ENCODE measurements at regions not wholly inside any gene's neighbourhood (a gene's known extent, or its start where the extent isn't known, plus 50 kb on each side); places are given as distances from the start of the nearest gene placed in this dataset.

DNA sequence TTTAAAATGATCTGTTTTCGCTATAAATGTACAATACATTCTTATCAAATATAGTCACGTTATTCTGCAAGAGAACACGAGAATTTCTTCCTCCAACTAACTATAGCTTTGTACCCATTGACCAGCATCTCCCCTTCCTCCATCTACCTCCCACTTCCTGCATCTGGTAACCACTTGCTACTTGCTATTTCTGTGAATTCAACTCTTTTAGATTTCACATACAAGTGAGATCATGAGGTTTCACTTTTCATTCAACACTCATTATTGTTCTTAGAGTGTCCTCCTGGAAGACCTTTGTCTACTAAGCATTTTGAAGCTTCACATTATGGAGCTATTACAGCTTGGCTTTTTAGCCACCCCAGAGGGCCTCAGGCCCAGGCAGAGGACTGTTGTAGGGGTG, 741.3 kb upstream of the FZD8 start:
- H3K4me1 ChIP-seq = peaks cover 0 to 4% of the 10 kb centered on the region in 2 donors
- no peak for DNase-seq (ENCODE audit: low spot score in 2 of 2)
- TF ChIP-seq, protein P1, sequence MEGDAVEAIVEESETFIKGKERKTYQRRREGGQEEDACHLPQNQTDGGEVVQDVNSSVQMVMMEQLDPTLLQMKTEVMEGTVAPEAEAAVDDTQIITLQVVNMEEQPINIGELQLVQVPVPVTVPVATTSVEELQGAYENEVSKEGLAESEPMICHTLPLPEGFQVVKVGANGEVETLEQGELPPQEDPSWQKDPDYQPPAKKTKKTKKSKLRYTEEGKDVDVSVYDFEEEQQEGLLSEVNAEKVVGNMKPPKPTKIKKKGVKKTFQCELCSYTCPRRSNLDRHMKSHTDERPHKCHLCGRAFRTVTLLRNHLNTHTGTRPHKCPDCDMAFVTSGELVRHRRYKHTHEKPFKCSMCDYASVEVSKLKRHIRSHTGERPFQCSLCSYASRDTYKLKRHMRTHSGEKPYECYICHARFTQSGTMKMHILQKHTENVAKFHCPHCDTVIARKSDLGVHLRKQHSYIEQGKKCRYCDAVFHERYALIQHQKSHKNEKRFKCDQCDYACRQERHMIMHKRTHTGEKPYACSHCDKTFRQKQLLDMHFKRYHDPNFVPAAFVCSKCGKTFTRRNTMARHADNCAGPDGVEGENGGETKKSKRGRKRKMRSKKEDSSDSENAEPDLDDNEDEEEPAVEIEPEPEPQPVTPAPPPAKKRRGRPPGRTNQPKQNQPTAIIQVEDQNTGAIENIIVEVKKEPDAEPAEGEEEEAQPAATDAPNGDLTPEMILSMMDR (IDR thresholded peaks at IDR 0.05) = no peak
- TF ChIP-seq POLR2A (IDR thresholded peaks at IDR 0.05) (no peak), POLR2AphosphoS5 (IDR thresholded peaks at IDR 0.05) (no peak)
- H3K27ac ChIP-seq = no peak overlapping the region
- intact Hi-C loops (cut with DNase I; ENCODE audit: low total_unique reads) = no loop called here
- no peaks in the 10 kb centered on the region for H3K36me3 ChIP-seq
- H3K27me3 ChIP-seq = no peaks in the 10 kb centered on the region
- H3K9me3 ChIP-seq = peaks cover 0 to 10% of the 10 kb centered on the region in 2 donors
- no peak overlapping the region for H3K4me3 ChIP-seq

DNA sequence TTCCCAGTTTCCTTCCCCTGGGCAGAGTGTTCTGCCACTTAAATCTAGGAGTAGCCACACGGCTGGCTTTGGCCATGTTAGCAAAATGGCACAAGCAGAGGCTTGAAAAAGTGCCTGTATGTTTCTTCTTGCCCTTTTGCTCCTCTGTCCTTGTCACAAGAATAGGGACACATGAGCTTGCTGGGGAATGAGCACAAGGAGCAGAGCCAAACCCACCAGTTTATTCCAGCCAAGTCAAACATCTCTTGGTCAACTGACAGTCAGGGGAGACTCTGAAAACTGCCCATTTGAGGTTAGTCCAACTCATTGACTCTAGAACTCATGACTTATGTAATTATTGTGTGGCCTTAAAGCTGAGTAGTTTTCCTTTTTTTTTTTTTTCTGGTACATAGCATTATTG, 739.7 kb upstream of the FZD8 start:
- Histone ChIP-seq H3K27me3 (no peaks in the 10 kb centered on the region), H3K4me3 (no peak overlapping the region), H3K36me3 (no peaks in the 10 kb centered on the region), H3K4me1 (peaks cover 0 to 4% of the 10 kb centered on the region in 2 donors), H3K27ac (peak overlapping the region in 1 of 2 donors; percentile 25), H3K9me3 (peaks cover 0 to 10% of the 10 kb centered on the region in 2 donors)
- intact Hi-C loops (cut with DNase I; ENCODE audit: low total_unique reads) = no loop called here
- TF ChIP-seq POLR2A (IDR thresholded peaks at IDR 0.05) (no peak), POLR2AphosphoS5 (IDR thresholded peaks at IDR 0.05) (no peak)
- TF ChIP-seq, protein P1 (IDR thresholded peaks at IDR 0.05) = no peak
- DNase-seq (ENCODE audit: low spot score in 2 of 2) = no peak

DNA sequence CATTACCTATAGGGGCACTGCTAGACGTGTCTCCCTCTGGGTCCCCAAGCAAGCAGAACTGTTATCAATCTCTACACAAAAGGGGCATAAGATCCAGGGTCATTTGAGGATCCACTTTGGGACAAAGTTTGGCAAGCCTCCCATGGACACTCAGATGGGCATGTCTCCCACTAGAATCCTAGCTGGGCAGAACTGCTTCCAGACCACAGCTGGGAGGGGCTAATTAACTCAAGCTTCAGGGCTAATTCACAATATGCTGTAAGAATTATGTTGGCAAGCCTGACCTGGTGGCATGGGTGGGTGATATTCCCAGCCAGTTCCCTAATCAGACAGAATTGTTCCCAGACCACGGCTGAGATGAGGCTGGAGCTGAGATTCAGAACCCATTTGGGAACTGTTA, 738.4 kb upstream of the FZD8 start:
- no peaks in the 10 kb centered on the region for H3K36me3 ChIP-seq
- H3K27ac ChIP-seq = peak overlapping the region in 1 of 2 donors; percentile 9
- no peak overlapping the region for H3K4me3 ChIP-seq
- DNase-seq (ENCODE audit: low spot score in 2 of 2) = no peak
- peaks cover 0 to 4% of the 10 kb centered on the region in 2 donors for H3K4me1 ChIP-seq
- TF ChIP-seq, protein P1 (IDR thresholded peaks at IDR 0.05) = no peak
- TF ChIP-seq POLR2A (IDR thresholded peaks at IDR 0.05) (no peak), POLR2AphosphoS5 (IDR thresholded peaks at IDR 0.05) (no peak)
- peaks cover 0 to 10% of the 10 kb centered on the region in 2 donors for H3K9me3 ChIP-seq
- intact Hi-C loops (cut with DNase I; ENCODE audit: low total_unique reads) = no loop called here
- no peaks in the 10 kb centered on the region for H3K27me3 ChIP-seq

DNA sequence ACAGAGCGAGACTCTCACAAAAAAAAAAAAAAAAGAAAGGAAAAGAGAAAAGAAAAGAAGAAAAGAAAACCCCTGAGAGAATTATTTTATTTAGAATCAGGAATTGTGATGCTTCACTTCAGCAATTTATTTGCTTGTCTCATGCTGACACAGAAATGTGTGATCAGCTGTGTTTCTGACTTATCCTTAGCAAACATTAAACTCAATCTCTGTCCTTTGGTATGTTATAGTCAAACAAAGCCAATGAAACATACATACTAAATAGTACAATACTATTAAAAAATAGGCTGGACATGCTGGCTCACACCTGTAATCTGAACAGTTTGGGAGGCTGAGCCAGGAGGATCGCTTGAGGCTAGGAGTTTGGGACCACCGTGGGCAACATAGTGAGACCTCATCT, 733.0 kb upstream of the FZD8 start:
- no peak for DNase-seq (ENCODE audit: low spot score in 2 of 2)
- TF ChIP-seq POLR2AphosphoS5 (IDR thresholded peaks at IDR 0.05) = no peak
- no peak for TF ChIP-seq POLR2A (IDR thresholded peaks at IDR 0.05)
- TF ChIP-seq, protein P1 (IDR thresholded peaks at IDR 0.05) = no peak
- no peaks in the 10 kb centered on the region for H3K4me1 ChIP-seq
- H3K27me3 ChIP-seq = no peaks in the 10 kb centered on the region
- no peak overlapping the region for H3K4me3 ChIP-seq
- H3K27ac ChIP-seq = no peak overlapping the region
- peaks cover 0 to 10% of the 10 kb centered on the region in 2 donors for H3K9me3 ChIP-seq
- H3K36me3 ChIP-seq = no peaks in the 10 kb centered on the region
- intact Hi-C loops (cut with DNase I; ENCODE audit: low total_unique reads) = no loop called here

DNA sequence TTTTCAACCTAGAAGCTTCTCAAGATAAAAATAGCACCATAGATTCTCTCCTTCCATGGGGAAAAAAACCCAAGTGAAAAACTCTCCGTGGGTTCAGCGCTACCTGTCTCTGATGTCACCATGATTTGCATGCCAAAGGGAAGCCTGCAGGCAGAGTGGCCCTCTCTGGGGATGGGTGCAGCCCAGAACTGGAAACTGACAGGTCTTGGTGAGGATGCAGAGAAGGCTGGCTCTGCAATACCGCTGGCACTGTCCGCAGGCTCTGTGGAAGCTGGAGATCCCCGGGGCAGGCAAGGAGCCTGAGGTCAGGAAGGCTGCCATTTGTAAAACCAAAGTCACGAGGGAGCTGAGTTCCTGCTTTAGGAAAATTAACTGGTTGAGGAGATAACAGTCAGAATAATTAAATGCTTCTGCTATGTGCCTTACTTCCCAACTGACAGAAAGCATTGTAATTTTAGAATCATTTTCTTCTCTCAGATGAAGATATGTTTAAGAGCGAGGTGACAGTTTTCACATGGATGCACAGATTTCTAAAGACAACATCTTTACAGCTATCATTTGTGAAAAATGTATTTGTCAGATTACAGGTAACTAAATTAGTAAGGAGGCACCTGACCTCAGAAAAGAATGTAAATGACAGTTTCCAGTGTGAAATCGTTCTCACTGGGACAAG, 731.5 kb upstream of the FZD8 start:
- H3K4me3 ChIP-seq = no peak overlapping the region
- TF ChIP-seq, protein P1 (IDR thresholded peaks at IDR 0.05) = no peak
- TF ChIP-seq POLR2AphosphoS5 (IDR thresholded peaks at IDR 0.05) = no peak
- no peak for TF ChIP-seq POLR2A (IDR thresholded peaks at IDR 0.05)
- no peaks in the 10 kb centered on the region for H3K4me1 ChIP-seq
- no peaks in the 10 kb centered on the region for H3K9me3 ChIP-seq
- no peak overlapping the region for H3K27ac ChIP-seq
- no peaks in the 10 kb centered on the region for H3K36me3 ChIP-seq
- intact Hi-C loops (cut with DNase I; ENCODE audit: low total_unique reads) = no loop called here
- no peaks in the 10 kb centered on the region for H3K27me3 ChIP-seq
- no peak for DNase-seq (ENCODE audit: low spot score in 2 of 2)
